HepG2 (cell line): ENCODE measurements at regions not wholly inside any gene's neighbourhood (a gene's known extent, or its start where the extent isn't known, plus 50 kb on each side); places are given as distances from the start of the nearest gene placed in this dataset.

ENCODE experiments used
- ATAC-seq: fragments of 200-7000 bp; cut with Tn5 transposase; 3 replicates; pipeline ENCODE4 v1.9.1; 2020; ENCODE audit warnings: mild to moderate bottlenecking, moderate library complexity
- BruUV-seq: library from RNA; stranded (reverse); fragments of 400-500 nt; replicated peaks from 2 replicates; lab custom pipeline; 2021; lab: Mats Ljungman, UMichigan
- CTCF ChIA-PET: fragments of 300-600 bp; formaldehyde crosslinking; extraction: SDS; loops from one replicate; lab custom pipeline; 2021; ENCODE audit warnings: low total read pairs, inconsistent platforms, low intra/inter-chr PET ratio; lab: Yijun Ruan, JAX
- POLR2A ChIA-PET: fragments of 350-600 bp; sonication (Branson Sonifier 250); formaldehyde crosslinking; loops from one replicate; lab custom pipeline; 2020; ENCODE audit warnings: antibody characterized with exemption, inconsistent platforms; lab: Yijun Ruan, JAX
- DNase-seq: peaks from one replicate; pipeline ENCODE4 v3.0.0-alpha.2; 2015; ENCODE audit warnings: low spot score
- FAIRE-seq: peaks from 3 replicates; lab custom pipeline; 2011; peaks lifted over from hg19 to GRCh38; lab: Jason Lieb, UNC
- H2AFZ ChIP-seq: one replicate; pipeline ENCODE4 v1.6.1; 2011; ENCODE audit warnings: low read length, inconsistent platforms
- H3K27ac ChIP-seq: fragments of 300-600 bp; 3 replicates; pipeline ENCODE4 v1.8.0; 2011; ENCODE audit warnings: mixed run types, mild to moderate bottlenecking, mixed read lengths, low read length, inconsistent platforms; ENCODE audit not compliant: insufficient read depth; ENCODE audit errors: extremely low read length
- H3K27me3 ChIP-seq, 2 experiments: fragments of 200-600 bp in 1 of 2; 2 replicates in 1 of 2; 3 replicates in 1 of 2; pipeline versions ENCODE4 v1.6.0 to v1.8.0; 2011; ENCODE audit warnings: low read length in 2 of 2, mild to moderate bottlenecking in 2 of 2, moderate library complexity in 2 of 2, inconsistent platforms in 1 of 2; ENCODE audit not compliant: insufficient read depth in 2 of 2, control insufficient read depth in 1 of 2
- H3K36me3 ChIP-seq, 2 experiments: fragments of 200-600 bp in 1 of 2; replicated peaks in 1 of 2; 2 replicates in 1 of 2; 3 replicates in 1 of 2; pipeline versions ENCODE4 v1.5.1 to v1.8.0; 2011; ENCODE audit warnings: low read length in 2 of 2, inconsistent platforms in 1 of 2; ENCODE audit not compliant: insufficient read depth in 2 of 2, control insufficient read depth in 1 of 2
- H3K4me1 ChIP-seq: 2 replicates; pipeline ENCODE4 v1.5.1; 2012; ENCODE audit warnings: low read length, inconsistent platforms; ENCODE audit not compliant: insufficient read depth
- H3K4me2 ChIP-seq: 2 replicates; pipeline ENCODE4 v1.6.0; 2011; ENCODE audit warnings: low read depth, low read length, inconsistent platforms
- H3K4me3 ChIP-seq, 3 experiments: fragments of 200-600 bp in 1 of 3; sonication (generic), shearing (Covaris generic) in 1 of 3; replicated peaks in 1 of 3; 2 replicates each; pipeline ENCODE4 v1.5.1; 2011 to 2016; ENCODE audit warnings: low read length in 3 of 3, inconsistent platforms in 2 of 3, low read depth in 2 of 3, mild to moderate bottlenecking in 2 of 3, control low read depth in 1 of 3, mixed read lengths in 1 of 3; ENCODE audit not compliant: insufficient read depth in 1 of 3
- H3K79me2 ChIP-seq: one replicate; pipeline ENCODE4 v1.6.1; 2011; ENCODE audit warnings: low read length, inconsistent platforms; ENCODE audit not compliant: insufficient read depth
- H3K9ac ChIP-seq: 2 replicates; pipeline ENCODE4 v1.6.0; 2011; ENCODE audit warnings: mild to moderate bottlenecking, low read depth, low read length, inconsistent platforms; ENCODE audit not compliant: insufficient read depth
- H3K9me3 ChIP-seq: 2 replicates; pipeline ENCODE4 v1.5.1; 2012; ENCODE audit warnings: mild to moderate bottlenecking, low read length
- H4K20me1 ChIP-seq: 2 replicates; pipeline ENCODE4 v1.6.0; 2011; ENCODE audit warnings: inconsistent platforms, mild to moderate bottlenecking, low read length, moderate library complexity; ENCODE audit not compliant: insufficient read depth
- ATF2 ChIP-seq: sonication (generic); formaldehyde crosslinking; IDR thresholded peaks from 2 replicates; pipeline ENCODE4 v1.4.0; 2020; ENCODE audit warnings: missing genetic modification reagents
- BCL6 ChIP-seq: IDR thresholded peaks from 2 replicates; pipeline ENCODE4 v1.6.1; 2016; ENCODE audit warnings: missing genetic modification reagents, missing compliant biosample characterization
- MBNL3 ChIP-seq: fragments of 250-450 bp; sonication (Bioruptor Pico); conservative IDR thresholded peaks from 2 replicates; pipeline ENCODE4 v1.8.0; 2022; ENCODE audit warnings: mild to moderate bottlenecking, inconsistent platforms
- MEIS2 ChIP-seq: sonication (generic); formaldehyde crosslinking; IDR thresholded peaks from 2 replicates; pipeline ENCODE4 v1.9.0; 2021; ENCODE audit warnings: mild to moderate bottlenecking, missing genetic modification reagents
- SNRNP70 ChIP-seq: fragments of 200-400 bp; formaldehyde crosslinking; IDR thresholded peaks from 2 replicates; pipeline ENCODE4 v1.6.1; 2017; ENCODE audit warnings: mild to moderate bottlenecking, low read depth, low read length, moderate library complexity
- TP53 ChIP-seq: sonication (generic); formaldehyde crosslinking; conservative IDR thresholded peaks from 2 replicates; pipeline ENCODE4 v1.4.0; 2020; ENCODE audit warnings: missing genetic modification reagents
- ZNF678 ChIP-seq: sonication (generic); formaldehyde crosslinking; IDR thresholded peaks from 2 replicates; pipeline ENCODE4 v1.4.0; 2020; ENCODE audit warnings: mild to moderate bottlenecking, missing genetic modification reagents
- WGBS: methylation state at CpG from one replicate; pipeline ENCODE4 v1.1.6; 2017; ENCODE audit warnings: low lambda C conversion rate; 5-methylcytosine and 5-hydroxymethylcytosine counted together
- in situ Hi-C: cut with HindIII; loops from 2 replicates; pipeline ENCODE4 v1.10.0; 2017; ENCODE audit warnings: low pct_unique_long_range_greater_than_20kb; ENCODE audit not compliant: extremely low pct_ligation_motif_present
- intact Hi-C: fragments of 100-400 bp; cut with micrococcal nuclease; formaldehyde crosslinking; loops from one replicate; pipeline ENCODE4 v1.10.0; 2022; ENCODE audit not compliant: unreplicated experiment
- TF ChIP-seq, protein P1 (sequence below): sonication (generic); formaldehyde crosslinking; IDR thresholded peaks from 2 replicates; pipeline ENCODE4 v1.4.0; 2020; ENCODE audit warnings: mild to moderate bottlenecking, missing genetic modification reagents
- TF ChIP-seq, protein P2 (sequence below): sonication (generic); formaldehyde crosslinking; conservative IDR thresholded peaks from 2 replicates; pipeline ENCODE4 v1.4.0; 2020; ENCODE audit warnings: missing genetic modification reagents
- TF ChIP-seq, protein P3 (sequence below): sonication (generic); formaldehyde crosslinking; IDR thresholded peaks from 2 replicates; pipeline ENCODE4 v1.5.1; 2020; ENCODE audit warnings: mild to moderate bottlenecking, missing genetic modification reagents, borderline replicate concordance

- no peak for FAIRE-seq
- Histone ChIP-seq H3K4me3 (no peak overlapping the region), H3K9ac (no peak overlapping the region), H3K9me3 (no peaks in the 10 kb centered on the region)
- CTCF ChIA-PET, result no interaction called here
- 11% methylated on average over 6 of the region's 6 CpGs for WGBS
- no TSS peak for BruUV-seq
- no peak for TF ChIP-seq TP53 (CRISPR knock-in tag)
- TF ChIP-seq, all 625 proteins: peak for 0
- in situ Hi-C loops, result no loop called here
- no peaks in the 10 kb centered on the region for H3K4me1 ChIP-seq
- intact Hi-C loops, result no loop called here
- no peaks in the 10 kb centered on the region for H4K20me1 ChIP-seq
- POLR2A ChIA-PET, result no interaction called here
- no peak overlapping the region for H2AFZ ChIP-seq
- ATAC-seq (no peak), DNase-seq (no peak)
- no peaks in the 10 kb centered on the region for H3K27me3 ChIP-seq
- no peak overlapping the region for H3K4me2 ChIP-seq
- no peaks in the 10 kb centered on the region for H3K79me2 ChIP-seq
- H3K27ac ChIP-seq, result no peak overlapping the region
- H3K36me3 ChIP-seq, result no peaks in the 10 kb centered on the region
Measured at GRCh38 chr20:17155401-17155800, 71.4 kb upstream of the PCSK2 start.

- Histone ChIP-seq H3K9ac (no peak overlapping the region), H4K20me1 (no peaks in the 10 kb centered on the region), H3K9me3 (no peaks in the 10 kb centered on the region), H3K4me2 (no peak overlapping the region), H3K36me3 (no peaks in the 10 kb centered on the region), H3K27ac (no peak overlapping the region), H3K79me2 (no peaks in the 10 kb centered on the region), H3K27me3 (no peaks in the 10 kb centered on the region), H3K4me1 (no peaks in the 10 kb centered on the region), H3K4me3 (no peak overlapping the region), H2AFZ (no peak overlapping the region)
- BruUV-seq, result no TSS peak
- intact Hi-C loops (no loop called here), in situ Hi-C loops (no loop called here)
- CTCF ChIA-PET, result no interaction called here
- ATAC-seq (no peak), FAIRE-seq (no peak), DNase-seq (no peak)
- WGBS, result 0% methylated on average over 2 of the region's 2 CpGs
- POLR2A ChIA-PET, result no interaction called here
- no peak for TF ChIP-seq ZNF678 (CRISPR knock-in tag)
- TF ChIP-seq, protein P1, sequence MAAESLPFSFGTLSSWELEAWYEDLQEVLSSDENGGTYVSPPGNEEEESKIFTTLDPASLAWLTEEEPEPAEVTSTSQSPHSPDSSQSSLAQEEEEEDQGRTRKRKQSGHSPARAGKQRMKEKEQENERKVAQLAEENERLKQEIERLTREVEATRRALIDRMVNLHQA (CRISPR knock-in tag), result no peak
- no peak for TF ChIP-seq ATF2 (CRISPR knock-in tag)
- TF ChIP-seq, protein P2, sequence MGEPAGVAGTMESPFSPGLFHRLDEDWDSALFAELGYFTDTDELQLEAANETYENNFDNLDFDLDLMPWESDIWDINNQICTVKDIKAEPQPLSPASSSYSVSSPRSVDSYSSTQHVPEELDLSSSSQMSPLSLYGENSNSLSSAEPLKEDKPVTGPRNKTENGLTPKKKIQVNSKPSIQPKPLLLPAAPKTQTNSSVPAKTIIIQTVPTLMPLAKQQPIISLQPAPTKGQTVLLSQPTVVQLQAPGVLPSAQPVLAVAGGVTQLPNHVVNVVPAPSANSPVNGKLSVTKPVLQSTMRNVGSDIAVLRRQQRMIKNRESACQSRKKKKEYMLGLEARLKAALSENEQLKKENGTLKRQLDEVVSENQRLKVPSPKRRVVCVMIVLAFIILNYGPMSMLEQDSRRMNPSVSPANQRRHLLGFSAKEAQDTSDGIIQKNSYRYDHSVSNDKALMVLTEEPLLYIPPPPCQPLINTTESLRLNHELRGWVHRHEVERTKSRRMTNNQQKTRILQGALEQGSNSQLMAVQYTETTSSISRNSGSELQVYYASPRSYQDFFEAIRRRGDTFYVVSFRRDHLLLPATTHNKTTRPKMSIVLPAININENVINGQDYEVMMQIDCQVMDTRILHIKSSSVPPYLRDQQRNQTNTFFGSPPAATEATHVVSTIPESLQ (CRISPR knock-in tag), result no peak
- TF ChIP-seq, protein P3, sequence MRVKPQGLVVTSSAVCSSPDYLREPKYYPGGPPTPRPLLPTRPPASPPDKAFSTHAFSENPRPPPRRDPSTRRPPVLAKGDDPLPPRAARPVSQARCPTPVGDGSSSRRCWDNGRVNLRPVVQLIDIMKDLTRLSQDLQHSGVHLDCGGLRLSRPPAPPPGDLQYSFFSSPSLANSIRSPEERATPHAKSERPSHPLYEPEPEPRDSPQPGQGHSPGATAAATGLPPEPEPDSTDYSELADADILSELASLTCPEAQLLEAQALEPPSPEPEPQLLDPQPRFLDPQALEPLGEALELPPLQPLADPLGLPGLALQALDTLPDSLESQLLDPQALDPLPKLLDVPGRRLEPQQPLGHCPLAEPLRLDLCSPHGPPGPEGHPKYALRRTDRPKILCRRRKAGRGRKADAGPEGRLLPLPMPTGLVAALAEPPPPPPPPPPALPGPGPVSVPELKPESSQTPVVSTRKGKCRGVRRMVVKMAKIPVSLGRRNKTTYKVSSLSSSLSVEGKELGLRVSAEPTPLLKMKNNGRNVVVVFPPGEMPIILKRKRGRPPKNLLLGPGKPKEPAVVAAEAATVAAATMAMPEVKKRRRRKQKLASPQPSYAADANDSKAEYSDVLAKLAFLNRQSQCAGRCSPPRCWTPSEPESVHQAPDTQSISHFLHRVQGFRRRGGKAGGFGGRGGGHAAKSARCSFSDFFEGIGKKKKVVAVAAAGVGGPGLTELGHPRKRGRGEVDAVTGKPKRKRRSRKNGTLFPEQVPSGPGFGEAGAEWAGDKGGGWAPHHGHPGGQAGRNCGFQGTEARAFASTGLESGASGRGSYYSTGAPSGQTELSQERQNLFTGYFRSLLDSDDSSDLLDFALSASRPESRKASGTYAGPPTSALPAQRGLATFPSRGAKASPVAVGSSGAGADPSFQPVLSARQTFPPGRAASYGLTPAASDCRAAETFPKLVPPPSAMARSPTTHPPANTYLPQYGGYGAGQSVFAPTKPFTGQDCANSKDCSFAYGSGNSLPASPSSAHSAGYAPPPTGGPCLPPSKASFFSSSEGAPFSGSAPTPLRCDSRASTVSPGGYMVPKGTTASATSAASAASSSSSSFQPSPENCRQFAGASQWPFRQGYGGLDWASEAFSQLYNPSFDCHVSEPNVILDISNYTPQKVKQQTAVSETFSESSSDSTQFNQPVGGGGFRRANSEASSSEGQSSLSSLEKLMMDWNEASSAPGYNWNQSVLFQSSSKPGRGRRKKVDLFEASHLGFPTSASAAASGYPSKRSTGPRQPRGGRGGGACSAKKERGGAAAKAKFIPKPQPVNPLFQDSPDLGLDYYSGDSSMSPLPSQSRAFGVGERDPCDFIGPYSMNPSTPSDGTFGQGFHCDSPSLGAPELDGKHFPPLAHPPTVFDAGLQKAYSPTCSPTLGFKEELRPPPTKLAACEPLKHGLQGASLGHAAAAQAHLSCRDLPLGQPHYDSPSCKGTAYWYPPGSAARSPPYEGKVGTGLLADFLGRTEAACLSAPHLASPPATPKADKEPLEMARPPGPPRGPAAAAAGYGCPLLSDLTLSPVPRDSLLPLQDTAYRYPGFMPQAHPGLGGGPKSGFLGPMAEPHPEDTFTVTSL (CRISPR knock-in tag), result no peak
- no peak for TF ChIP-seq MBNL3
- TF ChIP-seq MEIS2 (CRISPR knock-in tag), result no peak
- no peak for TF ChIP-seq SNRNP70
- TF ChIP-seq BCL6 (CRISPR knock-in tag), result no peak
Measured at GRCh38 chr20:17158701-17159100, 68.1 kb upstream of the PCSK2 start.
